ENCODE measurements at regions not wholly inside any gene's neighbourhood (a gene's known extent, or its start where the extent isn't known, plus 50 kb on each side); places are given as distances from the start of the nearest gene placed in this dataset.

GRCh38 chr10:113357681-113358300 is 195.1 kb upstream of the HABP2 start:
- H3K36me3 ChIP-seq (ENCODE audit: control insufficient read depth, insufficient read depth, low read length) = no peaks in the 10 kb centered on the region
- H3K27me3 ChIP-seq (ENCODE audit: control insufficient read depth, insufficient read depth, low read length) = no peaks in the 10 kb centered on the region
- no peak overlapping the region for H3K4me3 ChIP-seq (ENCODE audit: low read length)
- H3K9me3 ChIP-seq (ENCODE audit: control insufficient read depth, low read length) = no peaks in the 10 kb centered on the region
- H3K4me1 ChIP-seq (ENCODE audit: control insufficient read depth, insufficient read depth, low read length) = no peaks in the 10 kb centered on the region
- no peak overlapping the region for H3K9ac ChIP-seq (ENCODE audit: low read length)

- no peaks in the 10 kb centered on the region for H3K9me3 ChIP-seq (ENCODE audit: control insufficient read depth, low read length)
- H3K4me3 ChIP-seq (ENCODE audit: low read length) = no peak overlapping the region
- H3K4me1 ChIP-seq (ENCODE audit: control insufficient read depth, insufficient read depth, low read length) = no peaks in the 10 kb centered on the region
- H3K9ac ChIP-seq (ENCODE audit: low read length) = no peak overlapping the region
- no peaks in the 10 kb centered on the region for H3K36me3 ChIP-seq (ENCODE audit: control insufficient read depth, insufficient read depth, low read length)
- H3K27me3 ChIP-seq (ENCODE audit: control insufficient read depth, insufficient read depth, low read length) = no peaks in the 10 kb centered on the region
Measured at GRCh38 chr10:113359655-113360054, 193.2 kb upstream of the HABP2 start.

GRCh38 chr10:113360870-113361269 is 192.0 kb upstream of the HABP2 start:
- H3K9ac ChIP-seq (ENCODE audit: low read length) = no peak overlapping the region
- H3K4me3 ChIP-seq (ENCODE audit: low read length) = no peak overlapping the region
- no peaks in the 10 kb centered on the region for H3K4me1 ChIP-seq (ENCODE audit: control insufficient read depth, insufficient read depth, low read length)
- H3K36me3 ChIP-seq (ENCODE audit: control insufficient read depth, insufficient read depth, low read length) = no peaks in the 10 kb centered on the region
- no peaks in the 10 kb centered on the region for H3K9me3 ChIP-seq (ENCODE audit: control insufficient read depth, low read length)
- no peaks in the 10 kb centered on the region for H3K27me3 ChIP-seq (ENCODE audit: control insufficient read depth, insufficient read depth, low read length)

- H3K9ac ChIP-seq (ENCODE audit: low read length) = no peak overlapping the region
- no peaks in the 10 kb centered on the region for H3K9me3 ChIP-seq (ENCODE audit: control insufficient read depth, low read length)
- H3K27me3 ChIP-seq (ENCODE audit: control insufficient read depth, insufficient read depth, low read length) = no peaks in the 10 kb centered on the region
- H3K4me1 ChIP-seq (ENCODE audit: control insufficient read depth, insufficient read depth, low read length) = no peaks in the 10 kb centered on the region
- no peaks in the 10 kb centered on the region for H3K36me3 ChIP-seq (ENCODE audit: control insufficient read depth, insufficient read depth, low read length)
- no peak overlapping the region for H3K4me3 ChIP-seq (ENCODE audit: low read length)
Measured at GRCh38 chr10:113362645-113363091, 190.2 kb upstream of the HABP2 start.

GRCh38 chr10:113364227-113364626 is 188.6 kb upstream of the HABP2 start:
- Histone ChIP-seq H3K4me3 (ENCODE audit: low read length) (no peak overlapping the region), H3K27me3 (ENCODE audit: control insufficient read depth, insufficient read depth, low read length) (no peaks in the 10 kb centered on the region), H3K9ac (ENCODE audit: low read length) (no peak overlapping the region), H3K36me3 (ENCODE audit: control insufficient read depth, insufficient read depth, low read length) (no peaks in the 10 kb centered on the region), H3K4me1 (ENCODE audit: control insufficient read depth, insufficient read depth, low read length) (no peaks in the 10 kb centered on the region), H3K9me3 (ENCODE audit: control insufficient read depth, low read length) (no peaks in the 10 kb centered on the region)

GRCh38 chr10:113368666-113369364 is 184.0 kb upstream of the HABP2 start:
- H3K9ac ChIP-seq (ENCODE audit: low read length) = no peak overlapping the region
- H3K4me3 ChIP-seq (ENCODE audit: low read length) = no peak overlapping the region

GRCh38 chr10:113369365-113369694 is 183.5 kb upstream of the HABP2 start:
- H3K27me3 ChIP-seq (ENCODE audit: control insufficient read depth, insufficient read depth, low read length) = no peaks in the 10 kb centered on the region
- H3K4me3 ChIP-seq (ENCODE audit: low read length) = no peak overlapping the region
- no peaks in the 10 kb centered on the region for H3K9me3 ChIP-seq (ENCODE audit: control insufficient read depth, low read length)
- no peaks in the 10 kb centered on the region for H3K4me1 ChIP-seq (ENCODE audit: control insufficient read depth, insufficient read depth, low read length)
- H3K9ac ChIP-seq (ENCODE audit: low read length) = no peak overlapping the region
- H3K36me3 ChIP-seq (ENCODE audit: control insufficient read depth, insufficient read depth, low read length) = no peaks in the 10 kb centered on the region

More at GRCh38 chr10:113368666-113369364, 184.0 kb upstream of the HABP2 start:
- Histone ChIP-seq H3K36me3 (ENCODE audit: control insufficient read depth, insufficient read depth, low read length) (no peaks in the 10 kb centered on the region), H3K27me3 (ENCODE audit: control insufficient read depth, insufficient read depth, low read length) (no peaks in the 10 kb centered on the region), H3K4me1 (ENCODE audit: control insufficient read depth, insufficient read depth, low read length) (no peaks in the 10 kb centered on the region), H3K9me3 (ENCODE audit: control insufficient read depth, low read length) (no peaks in the 10 kb centered on the region)

- Histone ChIP-seq H3K4me1 (ENCODE audit: control insufficient read depth, insufficient read depth, low read length) (no peaks in the 10 kb centered on the region), H3K9me3 (ENCODE audit: control insufficient read depth, low read length) (no peaks in the 10 kb centered on the region), H3K36me3 (ENCODE audit: control insufficient read depth, insufficient read depth, low read length) (no peaks in the 10 kb centered on the region), H3K4me3 (ENCODE audit: low read length) (no peak overlapping the region), H3K27me3 (ENCODE audit: control insufficient read depth, insufficient read depth, low read length) (no peaks in the 10 kb centered on the region), H3K9ac (ENCODE audit: low read length) (no peak overlapping the region)
Measured at GRCh38 chr10:113376428-113376827, 176.4 kb upstream of the HABP2 start.

GRCh38 chr10:113379091-113379490 is 173.8 kb upstream of the HABP2 start:
- no peaks in the 10 kb centered on the region for H3K36me3 ChIP-seq (ENCODE audit: control insufficient read depth, insufficient read depth, low read length)
- H3K27me3 ChIP-seq (ENCODE audit: control insufficient read depth, insufficient read depth, low read length) = no peaks in the 10 kb centered on the region
- H3K4me1 ChIP-seq (ENCODE audit: control insufficient read depth, insufficient read depth, low read length) = no peaks in the 10 kb centered on the region
- H3K9ac ChIP-seq (ENCODE audit: low read length) = no peak overlapping the region
- H3K4me3 ChIP-seq (ENCODE audit: low read length) = no peak overlapping the region
- H3K9me3 ChIP-seq (ENCODE audit: control insufficient read depth, low read length) = no peaks in the 10 kb centered on the region

GRCh38 chr10:113381416-113381815 is 171.4 kb upstream of the HABP2 start:
- Histone ChIP-seq H3K36me3 (ENCODE audit: control insufficient read depth, insufficient read depth, low read length) (no peaks in the 10 kb centered on the region), H3K4me3 (ENCODE audit: low read length) (no peak overlapping the region), H3K27me3 (ENCODE audit: control insufficient read depth, insufficient read depth, low read length) (no peaks in the 10 kb centered on the region), H3K9me3 (ENCODE audit: control insufficient read depth, low read length) (no peaks in the 10 kb centered on the region), H3K9ac (ENCODE audit: low read length) (no peak overlapping the region), H3K4me1 (ENCODE audit: control insufficient read depth, insufficient read depth, low read length) (peaks cover 4% of the 10 kb centered on the region)

- H3K4me3 ChIP-seq (ENCODE audit: low read length) = no peak overlapping the region
- no peak overlapping the region for H3K9ac ChIP-seq (ENCODE audit: low read length)
- H3K4me1 ChIP-seq (ENCODE audit: control insufficient read depth, insufficient read depth, low read length) = peaks cover 4% of the 10 kb centered on the region
- H3K9me3 ChIP-seq (ENCODE audit: control insufficient read depth, low read length) = no peaks in the 10 kb centered on the region
- no peaks in the 10 kb centered on the region for H3K27me3 ChIP-seq (ENCODE audit: control insufficient read depth, insufficient read depth, low read length)
- no peaks in the 10 kb centered on the region for H3K36me3 ChIP-seq (ENCODE audit: control insufficient read depth, insufficient read depth, low read length)
Measured at GRCh38 chr10:113381981-113382509, 170.8 kb upstream of the HABP2 start.

GRCh38 chr10:113382691-113383090 is 170.2 kb upstream of the HABP2 start:
- Histone ChIP-seq H3K27me3 (ENCODE audit: control insufficient read depth, insufficient read depth, low read length) (no peaks in the 10 kb centered on the region), H3K4me1 (ENCODE audit: control insufficient read depth, insufficient read depth, low read length) (peaks cover 4% of the 10 kb centered on the region)

More at GRCh38 chr10:113382691-113383090, 170.2 kb upstream of the HABP2 start:
- no peaks in the 10 kb centered on the region for H3K36me3 ChIP-seq (ENCODE audit: control insufficient read depth, insufficient read depth, low read length)
- H3K9me3 ChIP-seq (ENCODE audit: control insufficient read depth, low read length) = no peaks in the 10 kb centered on the region
- H3K9ac ChIP-seq (ENCODE audit: low read length) = no peak overlapping the region
- no peak overlapping the region for H3K4me3 ChIP-seq (ENCODE audit: low read length)
